K562 (cell line): ENCODE measurements at regions not wholly inside any gene's neighbourhood (a gene's known extent, or its start where the extent isn't known, plus 50 kb on each side); places are given as distances from the start of the nearest gene placed in this dataset.
A peak's percentile ranks its signal among the peaks of the same experiment; 100 is the strongest.

Experiments
- ATF3 ChIP-seq, 2 experiments: fragments of 450-650 bp in 1 of 2; sonication (generic) in 1 of 2; formaldehyde crosslinking in 1 of 2; IDR thresholded peaks in 1 of 2; conservative IDR thresholded peaks in 1 of 2; 2 replicates each; pipeline versions ENCODE4 v1.6.1 to v1.8.1; 2016 to 2023; ENCODE audit warnings: mild to moderate bottlenecking in 2 of 2, moderate library complexity in 2 of 2, inconsistent platforms in 1 of 2, missing genetic modification reagents in 1 of 2
- BACH1 ChIP-seq: fragments of 200-800 bp; sonication (Bioruptor generic); IDR thresholded peaks from 2 replicates; pipeline ENCODE4 v1.6.1; 2016; ENCODE audit warnings: missing genetic modification characterization, missing compliant biosample characterization
- E2F5 ChIP-seq: sonication (generic); formaldehyde crosslinking; IDR thresholded peaks from 2 replicates; pipeline ENCODE4 v1.8.0; 2022; ENCODE audit warnings: mild to moderate bottlenecking, missing genetic modification reagents
- NRF1 ChIP-seq, 2 experiments: fragments of 450-650 bp; IDR thresholded peaks in 1 of 2; conservative IDR thresholded peaks in 1 of 2; 2 replicates each; pipeline ENCODE4 v1.6.1; 2014; ENCODE audit warnings: mild to moderate bottlenecking in 2 of 2
- PHF20 ChIP-seq: fragments of 450-650 bp; IDR thresholded peaks from 2 replicates; pipeline ENCODE4 v1.6.1; 2018; ENCODE audit not compliant: partially characterized antibody
- RBBP5 ChIP-seq: fragments of 200-600 bp; sonication (generic); IDR thresholded peaks from 2 replicates; pipeline ENCODE4 v1.6.1; 2012; ENCODE audit warnings: borderline replicate concordance, mild to moderate bottlenecking, low read length, control low read depth, inconsistent platforms; ENCODE audit not compliant: insufficient read depth, poor library complexity, severe bottlenecking
- RFX5 ChIP-seq: IDR thresholded peaks from 2 replicates; pipeline ENCODE4 v1.6.1; 2011; ENCODE audit warnings: low read depth, mild to moderate bottlenecking, improper control_type of control experiment, low read length
- RNF2 ChIP-seq: sonication (generic); IDR thresholded peaks from 2 replicates; pipeline ENCODE4 v1.6.1; 2016
- SMARCA5 ChIP-seq: fragments of 450-650 bp; IDR thresholded peaks from 2 replicates; pipeline ENCODE4 v1.6.1; 2016
- TARDBP ChIP-seq: fragments of 450-650 bp; IDR thresholded peaks from 2 replicates; pipeline ENCODE4 v1.6.1; 2016
- TFAM ChIP-seq: fragments of 250-450 bp; sonication (Bioruptor Pico); conservative IDR thresholded peaks from 2 replicates; pipeline ENCODE4 v1.5.0; 2021; ENCODE audit warnings: mild to moderate bottlenecking, moderate library complexity
- YY1 ChIP-seq, 3 experiments: IDR thresholded peaks; 2 replicates each; pipeline ENCODE4 v1.6.1; 2011; ENCODE audit warnings: low read length in 2 of 3, mild to moderate bottlenecking in 2 of 3, moderate library complexity in 2 of 3, borderline replicate concordance in 1 of 3, control low read depth in 1 of 3, low read depth in 1 of 3; ENCODE audit not compliant: insufficient read depth in 3 of 3, insufficient replicate concordance in 2 of 3, control insufficient read depth in 1 of 3, insufficient read length in 1 of 3; ENCODE audit errors: extremely low read depth in 1 of 3
- ZNF318 ChIP-seq, 2 experiments: fragments of 450-650 bp; IDR thresholded peaks; 2 replicates each; pipeline ENCODE4 v1.6.1; 2016; ENCODE audit warnings: mild to moderate bottlenecking in 2 of 2, borderline replicate concordance in 1 of 2, low read depth in 1 of 2, moderate library complexity in 1 of 2
- ZNF76 ChIP-seq: fragments of 250-450 bp; sonication (Bioruptor Pico); IDR thresholded peaks from 2 replicates; pipeline ENCODE4 v1.4.0; 2020; ENCODE audit warnings: mild to moderate bottlenecking, moderate library complexity, borderline replicate concordance

GRCh38 chrX:40806513-40807220 lies 71.3 kb upstream of the MED14 start (continued):
- TF ChIP-seq ATF3 (IDR thresholded peaks at IDR 0.05) (0 out of 2 replicates have a peak, but pooled peaks have one; percentile 27), ATF3 (CRISPR knock-in tag; conservative IDR thresholded peaks at IDR 0.05) (no peak), E2F5 (CRISPR knock-in tag) (no peak), PHF20 (no peak), SMARCA5 (no peak), ZNF318 (IDR thresholded peaks at IDR 0.05; ENCODE audit: borderline replicate concordance in 1 of 2, low read depth in 1 of 2) (no peak), RFX5 (no peak), BACH1 (tag) (peak; percentile 35; the same call in 1 of the 2 replicates), TFAM (no peak), NRF1 (conservative IDR thresholded peaks at IDR 0.05 in 1 of 2, IDR thresholded peaks at IDR 0.05 in 1 of 2) (peak; percentile 28 to 34; a peak in 1 of 4 replicates), YY1 (IDR thresholded peaks at IDR 0.05; ENCODE audit: borderline replicate concordance in 1 of 3, control insufficient read depth in 1 of 3, extremely low read depth in 1 of 3, insufficient read depth in 3 of 3, insufficient read length in 1 of 3, insufficient replicate concordance in 2 of 3, low read depth in 1 of 3, low read length in 2 of 3) (no peak), RNF2 (no peak), RBBP5 (no peak), ZNF76 (no peak), TARDBP (no peak)
